Endodermal cell (in vitro differentiated cells): ENCODE measurements at regions not wholly inside any gene's neighbourhood (a gene's known extent, or its start where the extent isn't known, plus 50 kb on each side); places are given as distances from the start of the nearest gene placed in this dataset.

ENCODE experiments used
- DNase-seq: peaks from one replicate; pipeline ENCODE4 v3.0.0-alpha.2; 2017
- H3K27ac ChIP-seq: 2 replicates; pipeline ENCODE4 v1.5.1; 2013; ENCODE audit warnings: mild to moderate bottlenecking, low read depth, low read length, moderate library complexity
- H3K27me3 ChIP-seq: 2 replicates; pipeline ENCODE4 v1.6.1; 2013; ENCODE audit warnings: mild to moderate bottlenecking, low read length, moderate library complexity; ENCODE audit not compliant: insufficient read depth, control insufficient read depth, poor library complexity, severe bottlenecking
- H3K36me3 ChIP-seq: 2 replicates; pipeline ENCODE4 v1.7.0; 2013; ENCODE audit warnings: mild to moderate bottlenecking, low read length, moderate library complexity; ENCODE audit not compliant: control insufficient read depth, insufficient read depth
- H3K4me1 ChIP-seq: one replicate; pipeline ENCODE4 v1.7.0; 2013; ENCODE audit warnings: low read length; ENCODE audit not compliant: control insufficient read depth, insufficient read depth
- H3K4me3 ChIP-seq: 2 replicates; pipeline ENCODE4 v1.5.1; 2013; ENCODE audit warnings: mild to moderate bottlenecking, low read length, moderate library complexity
- H3K9ac ChIP-seq: 2 replicates; pipeline ENCODE4 v1.6.1; 2013; ENCODE audit warnings: mild to moderate bottlenecking, low read length, moderate library complexity; ENCODE audit not compliant: poor library complexity, severe bottlenecking; ENCODE audit errors: extremely low read depth
- H3K9me3 ChIP-seq: 2 replicates; pipeline ENCODE4 v1.6.1; 2013; ENCODE audit warnings: mild to moderate bottlenecking, low read length, moderate library complexity; ENCODE audit not compliant: control insufficient read depth
- H3K27ac Mint-ChIP-seq: 2 replicates; pipeline ENCODE4 v1.8.0; 2020; ENCODE audit warnings: mixed read lengths
- H3K27me3 Mint-ChIP-seq: 2 replicates; pipeline ENCODE4 v1.8.0; 2021; ENCODE audit warnings: mild to moderate bottlenecking, mixed read lengths; ENCODE audit not compliant: insufficient read depth
- H3K36me3 Mint-ChIP-seq: 2 replicates; pipeline ENCODE4 v1.8.0; 2020; ENCODE audit warnings: low read depth, mixed read lengths
- H3K4me1 Mint-ChIP-seq: 2 replicates; pipeline ENCODE4 v1.8.0; 2020; ENCODE audit warnings: mixed read lengths
- H3K4me3 Mint-ChIP-seq: 2 replicates; pipeline ENCODE4 v1.8.0; 2020; ENCODE audit warnings: mild to moderate bottlenecking, moderate library complexity, mixed read lengths
- H3K9me3 Mint-ChIP-seq: 2 replicates; pipeline ENCODE4 v1.8.0; 2020; ENCODE audit warnings: mild to moderate bottlenecking, mixed read lengths
- CTCF ChIP-seq: fragments of 200-600 bp; sonication (generic); conservative IDR thresholded peaks from 2 replicates; pipeline ENCODE4 v1.5.0; 2021; ENCODE audit warnings: antibody characterized with exemption, mild to moderate bottlenecking
- WGBS, 2 experiments: methylation state at CpG; one replicate each; pipeline versions ENCODE4 v1.1.5 to v1.1.7; 2013; ENCODE audit warnings: missing lambda C conversion rate in 2 of 2, mixed read lengths in 1 of 2; ENCODE audit not compliant: insufficient coverage in 1 of 2, insufficient read length in 1 of 2; 5-methylcytosine and 5-hydroxymethylcytosine counted together

- H3K27ac ChIP-seq = no peak overlapping the region
- no peak overlapping the region for H3K4me3 Mint-ChIP-seq
- no peaks in the 10 kb centered on the region for H3K27me3 Mint-ChIP-seq
- no peaks in the 10 kb centered on the region for H3K9me3 ChIP-seq
- DNase-seq = no peak
- WGBS, 2 experiments = 94 to 100% methylated on average over 1 to 2 of the region's 2 CpGs
- H3K27ac Mint-ChIP-seq = no peak overlapping the region
- H3K36me3 Mint-ChIP-seq = no peaks in the 10 kb centered on the region
- no peaks in the 10 kb centered on the region for H3K27me3 ChIP-seq
- H3K36me3 ChIP-seq = no peaks in the 10 kb centered on the region
- H3K4me1 Mint-ChIP-seq = no peaks in the 10 kb centered on the region
- no peak overlapping the region for H3K4me3 ChIP-seq
- no peaks in the 10 kb centered on the region for H3K9me3 Mint-ChIP-seq
- no peak overlapping the region for H3K9ac ChIP-seq
- TF ChIP-seq CTCF = no peak
- H3K4me1 ChIP-seq = no peaks in the 10 kb centered on the region
These were observed 1867.9 kb upstream of the LRRTM1 start for GRCh38 chr2:82172483-82172882.

GRCh38 chr2:82169379-82169778 lies 1864.8 kb upstream of the LRRTM1 start:
- TF ChIP-seq CTCF = no peak

GRCh38 chr2:82165377-82165776 lies 1860.8 kb upstream of the LRRTM1 start:
- no peak overlapping the region for H3K4me3 Mint-ChIP-seq
- H3K4me1 Mint-ChIP-seq = peaks cover 2% of the 10 kb centered on the region
- H3K36me3 Mint-ChIP-seq = no peaks in the 10 kb centered on the region
- DNase-seq = no peak
- H3K9me3 ChIP-seq = no peaks in the 10 kb centered on the region
- H3K4me3 ChIP-seq = no peak overlapping the region
- no peak for TF ChIP-seq CTCF
- H3K9ac ChIP-seq = no peak overlapping the region
- no peaks in the 10 kb centered on the region for H3K27me3 Mint-ChIP-seq
- H3K27me3 ChIP-seq = no peaks in the 10 kb centered on the region
- no peaks in the 10 kb centered on the region for H3K36me3 ChIP-seq
- no peak overlapping the region for H3K27ac Mint-ChIP-seq
- H3K27ac ChIP-seq = no peak overlapping the region
- H3K9me3 Mint-ChIP-seq = no peaks in the 10 kb centered on the region
- peaks cover 4% of the 10 kb centered on the region for H3K4me1 ChIP-seq

More at GRCh38 chr2:82169379-82169778, 1864.8 kb upstream of the LRRTM1 start:
- WGBS, 2 experiments = 92 to 100% methylated on average over 3 to 4 of the region's 4 CpGs
- Mint-ChIP-seq H3K4me3 (no peak overlapping the region), H3K27ac (no peak overlapping the region), H3K4me1 (no peaks in the 10 kb centered on the region), H3K27me3 (no peaks in the 10 kb centered on the region), H3K36me3 (no peaks in the 10 kb centered on the region), H3K9me3 (no peaks in the 10 kb centered on the region)
- Histone ChIP-seq H3K27ac (no peak overlapping the region), H3K9me3 (no peaks in the 10 kb centered on the region), H3K9ac (no peak overlapping the region), H3K36me3 (no peaks in the 10 kb centered on the region), H3K27me3 (no peaks in the 10 kb centered on the region), H3K4me1 (no peaks in the 10 kb centered on the region), H3K4me3 (no peak overlapping the region)
- no peak for DNase-seq
